GM12872 (cell line): ENCODE measurements at regions not wholly inside any gene's neighbourhood (a gene's known extent, or its start where the extent isn't known, plus 50 kb on each side); places are given as distances from the start of the nearest gene placed in this dataset.

Experiments
- TF ChIP-seq, protein P1 (sequence below): IDR thresholded peaks from 3 replicates; pipeline ENCODE4 v1.5.1; 2011; ENCODE audit warnings: low read depth, mild to moderate bottlenecking, low read length, moderate library complexity; ENCODE audit not compliant: insufficient read depth

DNA sequence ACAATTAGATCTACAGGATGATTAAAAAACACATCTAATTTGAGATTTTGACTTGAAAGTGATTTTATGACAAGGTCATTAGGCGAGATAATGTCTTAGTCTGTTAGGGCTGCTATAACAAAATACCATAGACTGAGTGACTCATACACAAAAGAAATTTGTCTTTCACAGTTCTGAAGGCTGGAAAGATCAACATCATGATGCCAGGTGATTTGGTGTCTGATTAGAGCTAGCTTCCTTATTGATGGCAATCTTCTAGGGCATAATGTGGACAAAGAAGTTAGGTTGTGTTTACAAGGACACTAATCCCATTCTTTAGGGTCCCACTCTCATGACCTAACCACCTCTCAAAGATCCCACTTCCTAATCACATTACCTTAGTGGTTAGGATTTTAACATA is 256.7 kb downstream of the TUSC1 start:
- TF ChIP-seq, protein P1, sequence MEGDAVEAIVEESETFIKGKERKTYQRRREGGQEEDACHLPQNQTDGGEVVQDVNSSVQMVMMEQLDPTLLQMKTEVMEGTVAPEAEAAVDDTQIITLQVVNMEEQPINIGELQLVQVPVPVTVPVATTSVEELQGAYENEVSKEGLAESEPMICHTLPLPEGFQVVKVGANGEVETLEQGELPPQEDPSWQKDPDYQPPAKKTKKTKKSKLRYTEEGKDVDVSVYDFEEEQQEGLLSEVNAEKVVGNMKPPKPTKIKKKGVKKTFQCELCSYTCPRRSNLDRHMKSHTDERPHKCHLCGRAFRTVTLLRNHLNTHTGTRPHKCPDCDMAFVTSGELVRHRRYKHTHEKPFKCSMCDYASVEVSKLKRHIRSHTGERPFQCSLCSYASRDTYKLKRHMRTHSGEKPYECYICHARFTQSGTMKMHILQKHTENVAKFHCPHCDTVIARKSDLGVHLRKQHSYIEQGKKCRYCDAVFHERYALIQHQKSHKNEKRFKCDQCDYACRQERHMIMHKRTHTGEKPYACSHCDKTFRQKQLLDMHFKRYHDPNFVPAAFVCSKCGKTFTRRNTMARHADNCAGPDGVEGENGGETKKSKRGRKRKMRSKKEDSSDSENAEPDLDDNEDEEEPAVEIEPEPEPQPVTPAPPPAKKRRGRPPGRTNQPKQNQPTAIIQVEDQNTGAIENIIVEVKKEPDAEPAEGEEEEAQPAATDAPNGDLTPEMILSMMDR = no peak

DNA sequence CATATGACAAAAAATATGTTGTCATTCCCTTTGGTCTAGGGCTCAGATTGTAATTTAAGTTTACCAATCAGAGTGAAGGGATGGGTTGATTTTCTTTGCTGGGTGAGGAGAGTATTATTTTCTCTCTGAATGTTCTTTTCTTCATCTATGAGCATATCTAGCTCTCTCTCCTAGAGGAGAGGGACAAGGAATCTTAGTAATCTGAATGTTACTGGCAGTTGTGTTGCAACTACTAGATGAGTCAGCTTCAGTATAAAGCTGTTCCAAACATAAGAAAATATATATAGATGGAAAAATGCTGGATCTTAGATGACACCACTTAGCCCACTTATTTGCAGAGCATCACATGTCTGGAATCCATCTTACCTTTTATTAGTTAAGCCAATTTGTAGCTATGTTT is 259.3 kb downstream of the TUSC1 start:
- TF ChIP-seq, protein P1 = no peak

DNA sequence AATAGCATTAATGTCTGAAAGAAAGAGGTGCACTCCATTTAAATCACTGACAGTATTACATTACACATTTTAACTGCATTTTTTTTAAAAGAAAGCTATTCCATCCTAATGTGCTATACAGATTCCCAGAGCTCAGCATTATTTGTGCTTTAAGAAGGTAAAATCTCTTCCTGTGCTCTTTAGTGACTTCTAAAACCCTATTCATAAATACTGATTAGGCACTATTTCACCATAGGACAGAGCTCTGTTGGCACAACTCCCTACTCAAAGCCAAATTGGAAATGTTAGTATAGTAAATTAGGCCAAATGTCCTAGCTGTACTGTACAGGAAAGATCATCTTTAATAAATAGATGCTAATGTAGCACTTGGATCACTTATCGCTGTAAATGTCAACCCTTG is 262.5 kb downstream of the TUSC1 start:
- TF ChIP-seq, protein P1 = no peak

DNA sequence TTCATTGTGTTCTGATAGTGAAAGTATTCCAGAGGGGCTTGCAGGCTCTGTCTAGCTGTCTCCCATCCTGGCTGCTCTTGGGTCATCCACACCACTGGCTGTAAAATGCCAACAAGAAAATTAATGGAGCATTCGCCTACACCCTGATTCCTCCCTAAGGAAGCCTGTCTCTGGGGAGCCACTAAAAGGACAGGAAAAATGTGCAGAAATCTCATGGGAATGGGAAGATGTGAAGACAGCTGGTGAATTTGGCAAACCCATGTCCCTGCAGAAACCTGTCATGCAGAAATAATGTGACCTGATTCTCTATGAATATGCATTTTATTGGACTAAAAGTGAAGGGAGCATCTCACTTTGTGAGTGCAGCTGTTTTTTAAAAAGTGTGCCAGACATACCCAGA is 265.6 kb downstream of the TUSC1 start:
- TF ChIP-seq, protein P1 = no peak

DNA sequence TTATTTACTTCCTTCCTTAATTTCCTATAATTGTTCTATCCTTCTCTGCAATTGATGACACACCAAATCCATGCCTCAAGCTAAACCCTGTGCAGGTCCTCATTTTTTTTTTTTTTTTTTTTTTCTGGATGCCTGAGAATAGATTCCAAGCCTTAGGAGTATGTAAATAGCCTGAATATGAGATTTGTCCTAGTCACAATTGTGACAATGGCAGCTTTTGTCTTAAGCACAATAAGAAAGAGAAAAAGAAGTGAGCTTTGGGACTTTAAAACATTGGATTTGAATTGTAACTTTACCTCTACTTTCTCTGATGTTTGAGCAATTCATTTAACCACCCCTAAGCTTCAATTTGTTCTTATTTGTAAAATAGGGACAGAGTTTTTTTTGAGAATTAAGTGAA is 280.5 kb downstream of the TUSC1 start:
- TF ChIP-seq, protein P1 = no peak

DNA sequence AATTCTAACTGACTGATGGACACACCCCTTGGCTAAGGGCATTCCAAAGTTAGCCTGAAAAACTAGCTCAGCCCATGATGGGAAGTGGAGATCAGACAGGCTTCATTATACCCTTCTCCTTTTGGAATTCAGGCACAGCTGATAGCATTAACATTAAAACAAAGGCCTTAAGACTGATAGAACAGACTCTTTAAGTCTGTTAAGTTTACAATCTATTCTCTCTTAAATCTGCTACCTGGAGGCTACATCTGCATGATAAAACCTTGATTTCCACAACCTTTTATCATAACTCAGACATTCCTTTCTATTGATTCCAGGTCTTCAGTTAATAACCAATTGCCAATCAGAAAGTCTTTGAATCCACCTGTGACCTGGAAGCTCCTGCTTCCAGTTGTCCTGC is 281.4 kb downstream of the TUSC1 start:
- TF ChIP-seq, protein P1 = no peak

DNA sequence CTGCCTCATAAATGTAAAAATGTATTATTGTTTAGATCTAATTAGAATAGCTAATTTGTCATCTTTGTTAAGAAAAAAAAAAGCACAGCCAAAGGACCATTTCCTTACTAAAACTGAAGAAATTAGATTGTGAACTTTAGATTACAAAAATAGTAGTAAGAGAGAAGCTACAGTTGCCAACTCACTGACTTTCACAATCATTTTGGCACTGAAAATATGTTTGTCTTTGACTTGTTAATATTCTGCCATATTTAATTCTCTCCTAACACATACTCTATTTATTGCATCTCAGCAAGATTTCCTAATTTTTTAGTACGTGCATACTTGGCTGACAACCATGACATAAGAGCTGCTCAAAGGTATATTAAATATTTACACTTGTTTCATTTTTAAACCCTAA is 297.1 kb downstream of the TUSC1 start:
- TF ChIP-seq, protein P1 = no peak

DNA sequence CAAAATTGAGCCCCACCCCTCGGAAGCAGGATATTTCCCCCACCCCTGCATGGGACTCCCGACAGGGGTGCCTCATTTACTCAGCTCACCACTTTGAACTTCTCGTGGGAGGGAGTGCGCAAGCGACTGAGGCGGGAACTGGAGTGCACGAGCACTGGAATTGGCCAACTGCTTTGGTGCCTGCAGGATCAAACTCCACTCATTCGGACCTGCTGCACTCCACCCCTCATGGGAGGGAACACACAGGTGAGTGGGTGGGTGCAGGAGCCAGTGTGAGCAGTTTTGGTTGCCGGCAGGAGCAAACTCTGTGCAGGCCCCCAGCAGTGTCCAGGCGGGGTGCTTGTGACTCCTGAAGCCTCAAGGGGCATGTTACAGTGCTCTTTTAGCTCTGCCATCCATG is 301.2 kb downstream of the TUSC1 start:
- TF ChIP-seq, protein P1 = no peak
